GM12878 (cell line): ENCODE measurements at regions not wholly inside any gene's neighbourhood (a gene's known extent, or its start where the extent isn't known, plus 50 kb on each side); places are given as distances from the start of the nearest gene placed in this dataset.

Experiments
- ATAC-seq: fragments of 200-7000 bp; cut with Tn5 transposase; 3 replicates; pipeline ENCODE4 v1.9.1; 2020; ENCODE audit warnings: mild to moderate bottlenecking, moderate library complexity
- BruUV-seq: library from RNA; stranded (reverse); fragments of 400-500 nt; replicated peaks from 2 replicates; lab custom pipeline; 2021; lab: Mats Ljungman, UMichigan
- CTCF ChIA-PET: fragments of 300-600 bp; sonication (Branson Sonifier 250); formaldehyde crosslinking; extraction: SDS; loops from one replicate; lab custom pipeline; 2021; ENCODE audit warnings: inconsistent platforms; lab: Yijun Ruan, JAX
- POLR2A ChIA-PET: fragments of 350-600 bp; formaldehyde crosslinking; extraction: SDS; loops from one replicate; lab custom pipeline; 2021; ENCODE audit warnings: inconsistent platforms; lab: Charles Lee
- RAD21 ChIA-PET: fragments of 300-600 bp; sonication (Branson Sonifier 250); formaldehyde crosslinking; loops from one replicate; lab custom pipeline; 2023; ENCODE audit warnings: antibody characterized with exemption; ENCODE audit not compliant: unreplicated experiment; lab: Charles Lee
- SMC1A ChIA-PET: fragments of 300-600 bp; sonication (Branson Sonifier 250); formaldehyde crosslinking; loops from one replicate; lab custom pipeline; 2023; ENCODE audit not compliant: unreplicated experiment, uncharacterized antibody; lab: Charles Lee
- DNase-seq: peaks from one replicate; pipeline ENCODE4 v3.0.0-alpha.2; 2011; ENCODE audit warnings: low read depth, low spot score
- FAIRE-seq: peaks from 3 replicates; lab custom pipeline; 2011; peaks lifted over from hg19 to GRCh38; lab: Jason Lieb, UNC
- H2AFZ ChIP-seq: 2 replicates; pipeline ENCODE4 v1.6.0; 2011; ENCODE audit warnings: low read depth, low read length, control low read depth; ENCODE audit not compliant: control insufficient read depth
- H3K27ac ChIP-seq: 2 replicates; pipeline ENCODE4 v1.5.1; 2011; ENCODE audit warnings: control low read depth; ENCODE audit not compliant: control insufficient read depth, insufficient read depth
- H3K27me3 ChIP-seq, 2 experiments: replicated peaks in 1 of 2; 2 replicates each; pipeline versions ENCODE4 v1.6.0 to v1.6.1; 2011; ENCODE audit warnings: low read length in 1 of 2; ENCODE audit not compliant: control insufficient read depth in 2 of 2, insufficient read depth in 2 of 2
- H3K36me3 ChIP-seq, 2 experiments: 2 replicates each; pipeline ENCODE4 v1.5.1; 2011; ENCODE audit warnings: low read length in 1 of 2; ENCODE audit not compliant: control insufficient read depth in 2 of 2, insufficient read depth in 2 of 2
- H3K4me1 ChIP-seq: 2 replicates; pipeline ENCODE4 v1.6.1; 2011; ENCODE audit warnings: mild to moderate bottlenecking, low read length, moderate library complexity, mixed read lengths; ENCODE audit not compliant: control insufficient read depth, insufficient read depth
- H3K4me2 ChIP-seq: 2 replicates; pipeline ENCODE4 v1.6.0; 2011; ENCODE audit warnings: control low read depth; ENCODE audit not compliant: control insufficient read depth, insufficient read depth
- H3K4me3 ChIP-seq: fragments of 200-600 bp; sonication (generic); 2 replicates; pipeline ENCODE4 v1.5.1; 2016
- H3K79me2 ChIP-seq: 2 replicates; pipeline ENCODE4 v1.6.0; 2011; ENCODE audit warnings: low read length; ENCODE audit not compliant: control insufficient read depth, insufficient read depth
- H3K9ac ChIP-seq: 2 replicates; pipeline ENCODE4 v1.8.0; 2011; ENCODE audit warnings: low read length, control low read depth, mixed read lengths; ENCODE audit not compliant: control insufficient read depth, insufficient read depth
- H3K9me3 ChIP-seq: replicated peaks from 3 replicates; pipeline ENCODE4 v1.5.1; 2011; ENCODE audit warnings: mild to moderate bottlenecking, low read length; ENCODE audit not compliant: control insufficient read depth, insufficient read depth
- H4K20me1 ChIP-seq: 2 replicates; pipeline ENCODE4 v1.6.0; 2011; ENCODE audit not compliant: control insufficient read depth, insufficient read depth
- ATF7 ChIP-seq: fragments of 450-650 bp; IDR thresholded peaks from 2 replicates; pipeline ENCODE4 v1.6.1; 2016; ENCODE audit warnings: low read depth, mild to moderate bottlenecking
- BCL11A ChIP-seq: IDR thresholded peaks from 2 replicates; pipeline ENCODE4 v1.6.1; 2011; ENCODE audit warnings: low read depth, low read length
- BHLHE40 ChIP-seq, 2 experiments: fragments of 450-650 bp in 1 of 2; IDR thresholded peaks; 2 replicates each; pipeline ENCODE4 v1.6.1; 2011 to 2017; ENCODE audit warnings: low read depth in 2 of 2, borderline replicate concordance in 1 of 2, improper control_type of control experiment in 1 of 2, low read length in 1 of 2, mild to moderate bottlenecking in 1 of 2
- E2F4 ChIP-seq: IDR thresholded peaks from 2 replicates; pipeline ENCODE4 v1.6.1; 2012; ENCODE audit warnings: low read depth, low read length, improper control_type of control experiment
- EED ChIP-seq: sonication (generic); IDR thresholded peaks from 2 replicates; pipeline ENCODE4 v1.6.1; 2016; ENCODE audit warnings: antibody characterized with exemption, low read depth
- ETV6 ChIP-seq, 2 experiments: fragments of 450-650 bp in 1 of 2; IDR thresholded peaks in 1 of 2; conservative IDR thresholded peaks in 1 of 2; 2 replicates each; pipeline ENCODE4 v1.6.1; 2014; ENCODE audit warnings: antibody characterized with exemption in 1 of 2, borderline replicate concordance in 1 of 2, low read depth in 1 of 2, mild to moderate bottlenecking in 1 of 2, moderate library complexity in 1 of 2
- HDAC6 ChIP-seq: fragments of 200-600 bp; sonication (generic); IDR thresholded peaks from one replicate; pipeline ENCODE4 v1.8.0; 2017; ENCODE audit warnings: antibody characterized with exemption; ENCODE audit not compliant: unreplicated experiment
- HDGF ChIP-seq: fragments of 450-650 bp; IDR thresholded peaks from 2 replicates; pipeline ENCODE4 v1.6.1; 2016; ENCODE audit warnings: antibody characterized with exemption
- MAX ChIP-seq: IDR thresholded peaks from 2 replicates; pipeline ENCODE4 v1.6.1; 2012; ENCODE audit warnings: low read depth, low read length, improper control_type of control experiment
- MEF2A ChIP-seq: IDR thresholded peaks from 2 replicates; pipeline ENCODE4 v1.6.1; 2011; ENCODE audit warnings: low read depth, mild to moderate bottlenecking, low read length, moderate library complexity; ENCODE audit not compliant: insufficient read depth
- SMARCA5 ChIP-seq: fragments of 450-650 bp; IDR thresholded peaks from 2 replicates; pipeline ENCODE4 v1.6.1; 2017; ENCODE audit warnings: mild to moderate bottlenecking
- SMC3 ChIP-seq: IDR thresholded peaks from 2 replicates; pipeline ENCODE4 v1.6.1; 2011; ENCODE audit warnings: low read length, improper control_type of control experiment, borderline replicate concordance
- SPI1 ChIP-seq: IDR thresholded peaks from 2 replicates; pipeline ENCODE4 v1.6.1; 2011; ENCODE audit warnings: low read depth, mild to moderate bottlenecking, low read length, moderate library complexity, borderline replicate concordance; ENCODE audit not compliant: insufficient read depth
- SRF ChIP-seq, 2 experiments: IDR thresholded peaks; 2 replicates each; pipeline ENCODE4 v1.6.1; 2011; ENCODE audit warnings: low read depth in 2 of 2, low read length in 2 of 2, mild to moderate bottlenecking in 1 of 2, moderate library complexity in 1 of 2
- STAT1 ChIP-seq: fragments of 450-650 bp; conservative IDR thresholded peaks from 2 replicates; pipeline ENCODE4 v1.6.1; 2014; ENCODE audit warnings: antibody characterized with exemption, mild to moderate bottlenecking
- ZBTB11 ChIP-seq: fragments of 450-650 bp; formaldehyde crosslinking; IDR thresholded peaks from 2 replicates; pipeline ENCODE4 v1.5.0; 2022; ENCODE audit warnings: mild to moderate bottlenecking, missing genetic modification characterization
- WGBS: methylation state at CpG from one replicate; pipeline ENCODE4 v1.1.6; 2016; ENCODE audit warnings: low lambda C conversion rate; ENCODE audit not compliant: insufficient replicate concordance, insufficient coverage; ENCODE audit errors: missing lambda C conversion rate; 5-methylcytosine and 5-hydroxymethylcytosine counted together
- in situ Hi-C: fragments of 300-500 bp; cut with MboI; formaldehyde crosslinking; loops from 9 replicates; pipeline ENCODE4 v1.14.3; 2018; ENCODE audit warnings: mixed read lengths
- intact Hi-C: fragments of 100-400 bp; cut with micrococcal nuclease; formaldehyde crosslinking; loops from one replicate; pipeline ENCODE4 v1.14.2; 2022; ENCODE audit not compliant: unreplicated experiment

- FAIRE-seq, result no peak
- no peak for DNase-seq
- WGBS, result 1% methylated on average over 7 of the region's 7 CpGs
- Histone ChIP-seq H3K4me2 (no peak overlapping the region), H3K27ac (no peak overlapping the region), H3K4me3 (no peak overlapping the region), H3K4me1 (no peaks in the 10 kb centered on the region), H3K9ac (no peak overlapping the region), H3K9me3 (no peaks in the 10 kb centered on the region; the same call in 2 of the 3 replicates), H4K20me1 (no peaks in the 10 kb centered on the region), H3K27me3 (no peaks in the 10 kb centered on the region), H3K79me2 (no peaks in the 10 kb centered on the region), H2AFZ (no peak overlapping the region), H3K36me3 (no peaks in the 10 kb centered on the region)
- ChIA-PET CTCF (no interaction called here), POLR2A (no interaction called here), SMC1A (no interaction called here), RAD21 (no interaction called here)
- intact Hi-C loops, result no loop called here
- BruUV-seq, result no TSS peak
- TF ChIP-seq STAT1 (no peak), HDGF (no peak), SMC3 (no peak), ETV6 (conservative IDR thresholded peaks at IDR 0.05 in 1 of 2, IDR thresholded peaks at IDR 0.05 in 1 of 2; ENCODE audit: borderline replicate concordance in 1 of 2, low read depth in 1 of 2) (no peak), ATF7 (no peak), SRF (IDR thresholded peaks at IDR 0.05; ENCODE audit: low read depth in 2 of 2, low read length in 2 of 2) (no peak), E2F4 (no peak), BCL11A (no peak), BHLHE40 (IDR thresholded peaks at IDR 0.05; ENCODE audit: borderline replicate concordance in 1 of 2, low read depth in 2 of 2, low read length in 1 of 2) (no peak), ZBTB11 (CRISPR knock-in tag) (no peak), HDAC6 (no peak), MEF2A (no peak), MAX (no peak), SMARCA5 (no peak), EED (no peak), SPI1 (no peak)
- no peak for ATAC-seq
- in situ Hi-C loops, result no loop called here
Measured at GRCh38 chr16:8229011-8229520, 361.2 kb downstream of the TMEM114 start.
